Gastroesophageal sphincter (tissue), 3 donors: ENCODE measurements at regions not wholly inside any gene's neighbourhood (a gene's known extent, or its start where the extent isn't known, plus 50 kb on each side); places are given as distances from the start of the nearest gene placed in this dataset.

Experiments
- EP300 ChIP-seq: sonication (generic); formaldehyde crosslinking; IDR thresholded peaks from one replicate; pipeline ENCODE4 v1.6.1; 2017; ENCODE audit warnings: antibody characterized with exemption, mild to moderate bottlenecking
- POLR2A ChIP-seq, 2 donors: fragments of 450-650 bp; IDR thresholded peaks; one replicate each; pipeline ENCODE4 v1.6.1; 2017; ENCODE audit warnings: antibody characterized with exemption in 2 of 2, mild to moderate bottlenecking in 2 of 2, moderate library complexity in 1 of 2
- POLR2AphosphoS5 ChIP-seq: sonication (generic); formaldehyde crosslinking; IDR thresholded peaks from one replicate; pipeline ENCODE4 v1.6.1; 2017; ENCODE audit warnings: antibody characterized with exemption
- TF ChIP-seq, protein P1 (sequence below), 4 experiments: fragments of 200-600 bp in 2 of 4; fragments of 450-650 bp in 2 of 4; sonication (generic) in 1 of 4; IDR thresholded peaks; one replicate each; pipeline ENCODE4 v1.5.1; 2017 to 2019; ENCODE audit warnings: antibody characterized with exemption in 4 of 4, mild to moderate bottlenecking in 2 of 4, moderate library complexity in 2 of 4

DNA sequence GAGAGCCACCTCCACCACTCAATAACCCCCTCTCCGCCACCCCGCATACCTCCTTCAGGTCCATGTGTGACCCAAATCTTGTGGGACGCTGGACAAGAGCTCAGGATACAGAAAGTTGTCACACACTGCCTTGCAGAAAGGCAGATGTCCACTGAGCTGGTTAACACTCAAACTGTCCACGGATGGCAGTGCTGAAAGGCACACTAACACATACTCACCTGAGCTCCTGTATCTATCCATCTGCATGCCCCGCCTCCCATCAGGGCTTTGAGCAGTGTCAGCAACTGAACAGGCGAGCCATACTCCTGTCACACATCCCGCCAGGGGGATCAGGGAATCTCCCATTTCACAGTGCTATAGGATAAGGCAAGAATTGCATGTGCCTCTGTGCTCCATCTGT lies 642.0 kb downstream of the GALC start:
- TF ChIP-seq, protein P1, sequence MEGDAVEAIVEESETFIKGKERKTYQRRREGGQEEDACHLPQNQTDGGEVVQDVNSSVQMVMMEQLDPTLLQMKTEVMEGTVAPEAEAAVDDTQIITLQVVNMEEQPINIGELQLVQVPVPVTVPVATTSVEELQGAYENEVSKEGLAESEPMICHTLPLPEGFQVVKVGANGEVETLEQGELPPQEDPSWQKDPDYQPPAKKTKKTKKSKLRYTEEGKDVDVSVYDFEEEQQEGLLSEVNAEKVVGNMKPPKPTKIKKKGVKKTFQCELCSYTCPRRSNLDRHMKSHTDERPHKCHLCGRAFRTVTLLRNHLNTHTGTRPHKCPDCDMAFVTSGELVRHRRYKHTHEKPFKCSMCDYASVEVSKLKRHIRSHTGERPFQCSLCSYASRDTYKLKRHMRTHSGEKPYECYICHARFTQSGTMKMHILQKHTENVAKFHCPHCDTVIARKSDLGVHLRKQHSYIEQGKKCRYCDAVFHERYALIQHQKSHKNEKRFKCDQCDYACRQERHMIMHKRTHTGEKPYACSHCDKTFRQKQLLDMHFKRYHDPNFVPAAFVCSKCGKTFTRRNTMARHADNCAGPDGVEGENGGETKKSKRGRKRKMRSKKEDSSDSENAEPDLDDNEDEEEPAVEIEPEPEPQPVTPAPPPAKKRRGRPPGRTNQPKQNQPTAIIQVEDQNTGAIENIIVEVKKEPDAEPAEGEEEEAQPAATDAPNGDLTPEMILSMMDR (IDR thresholded peaks at IDR 0.05): no peak
- no peak for TF ChIP-seq POLR2AphosphoS5
- TF ChIP-seq POLR2A (IDR thresholded peaks at IDR 0.05): no peak
- no peak for TF ChIP-seq EP300
